WTC11 (cell line): ENCODE measurements at regions not wholly inside any gene's neighbourhood (a gene's known extent, or its start where the extent isn't known, plus 50 kb on each side); places are given as distances from the start of the nearest gene placed in this dataset.

ENCODE experiments used
- TF ChIP-seq, protein P1 (sequence below): sonication (generic); formaldehyde crosslinking; conservative IDR thresholded peaks from 2 replicates; pipeline ENCODE4 v1.8.1; 2022; ENCODE audit warnings: mild to moderate bottlenecking, missing genetic modification reagents
- TF ChIP-seq, protein P2 (sequence below): sonication (generic); formaldehyde crosslinking; IDR thresholded peaks from 2 replicates; pipeline ENCODE4 v1.8.1; 2022; ENCODE audit warnings: low read depth, missing genetic modification reagents, borderline replicate concordance
- TF ChIP-seq, protein P3 (sequence below): fragments of 200-600 bp; IDR thresholded peaks from 2 replicates; pipeline ENCODE4 v1.8.0; 2022; ENCODE audit warnings: antibody characterized with exemption

DNA sequence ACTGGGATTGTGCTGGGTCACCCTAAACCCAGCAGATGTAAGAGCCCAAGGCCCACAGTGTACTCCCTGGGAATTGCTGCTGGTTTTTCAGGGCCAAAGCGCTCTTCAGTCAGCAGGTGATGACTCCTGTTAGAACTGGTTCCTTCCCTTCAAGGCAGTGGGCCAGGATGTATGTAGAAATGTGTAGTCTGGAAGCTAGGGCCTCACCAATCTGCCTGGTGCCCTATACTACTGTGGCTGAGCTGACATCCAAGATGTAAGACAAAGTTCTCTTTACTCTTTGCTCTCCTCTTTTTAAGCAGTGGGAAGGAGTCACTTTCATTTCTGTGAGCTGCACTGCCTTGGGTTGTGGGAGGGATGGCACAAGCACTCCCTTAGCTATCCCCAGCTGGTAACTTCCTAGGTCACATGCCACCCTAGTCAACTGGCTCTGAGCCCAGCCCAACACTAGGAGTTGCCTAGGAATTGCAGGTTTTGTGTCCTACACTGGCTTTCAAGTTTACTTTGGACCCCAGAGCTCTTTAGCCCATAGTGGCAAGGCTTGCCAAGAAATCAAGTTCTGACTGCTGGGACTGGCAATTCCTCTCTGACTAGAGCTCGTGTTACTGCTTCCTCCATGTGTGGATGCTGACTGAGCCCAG is 249.2 kb downstream of the C12orf50 start:
- TF ChIP-seq, protein P1, sequence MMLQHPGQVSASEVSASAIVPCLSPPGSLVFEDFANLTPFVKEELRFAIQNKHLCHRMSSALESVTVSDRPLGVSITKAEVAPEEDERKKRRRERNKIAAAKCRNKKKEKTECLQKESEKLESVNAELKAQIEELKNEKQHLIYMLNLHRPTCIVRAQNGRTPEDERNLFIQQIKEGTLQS = no peak
- TF ChIP-seq, protein P2, sequence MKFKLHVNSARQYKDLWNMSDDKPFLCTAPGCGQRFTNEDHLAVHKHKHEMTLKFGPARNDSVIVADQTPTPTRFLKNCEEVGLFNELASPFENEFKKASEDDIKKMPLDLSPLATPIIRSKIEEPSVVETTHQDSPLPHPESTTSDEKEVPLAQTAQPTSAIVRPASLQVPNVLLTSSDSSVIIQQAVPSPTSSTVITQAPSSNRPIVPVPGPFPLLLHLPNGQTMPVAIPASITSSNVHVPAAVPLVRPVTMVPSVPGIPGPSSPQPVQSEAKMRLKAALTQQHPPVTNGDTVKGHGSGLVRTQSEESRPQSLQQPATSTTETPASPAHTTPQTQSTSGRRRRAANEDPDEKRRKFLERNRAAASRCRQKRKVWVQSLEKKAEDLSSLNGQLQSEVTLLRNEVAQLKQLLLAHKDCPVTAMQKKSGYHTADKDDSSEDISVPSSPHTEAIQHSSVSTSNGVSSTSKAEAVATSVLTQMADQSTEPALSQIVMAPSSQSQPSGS (CRISPR knock-in tag) = no peak
- TF ChIP-seq, protein P3, sequence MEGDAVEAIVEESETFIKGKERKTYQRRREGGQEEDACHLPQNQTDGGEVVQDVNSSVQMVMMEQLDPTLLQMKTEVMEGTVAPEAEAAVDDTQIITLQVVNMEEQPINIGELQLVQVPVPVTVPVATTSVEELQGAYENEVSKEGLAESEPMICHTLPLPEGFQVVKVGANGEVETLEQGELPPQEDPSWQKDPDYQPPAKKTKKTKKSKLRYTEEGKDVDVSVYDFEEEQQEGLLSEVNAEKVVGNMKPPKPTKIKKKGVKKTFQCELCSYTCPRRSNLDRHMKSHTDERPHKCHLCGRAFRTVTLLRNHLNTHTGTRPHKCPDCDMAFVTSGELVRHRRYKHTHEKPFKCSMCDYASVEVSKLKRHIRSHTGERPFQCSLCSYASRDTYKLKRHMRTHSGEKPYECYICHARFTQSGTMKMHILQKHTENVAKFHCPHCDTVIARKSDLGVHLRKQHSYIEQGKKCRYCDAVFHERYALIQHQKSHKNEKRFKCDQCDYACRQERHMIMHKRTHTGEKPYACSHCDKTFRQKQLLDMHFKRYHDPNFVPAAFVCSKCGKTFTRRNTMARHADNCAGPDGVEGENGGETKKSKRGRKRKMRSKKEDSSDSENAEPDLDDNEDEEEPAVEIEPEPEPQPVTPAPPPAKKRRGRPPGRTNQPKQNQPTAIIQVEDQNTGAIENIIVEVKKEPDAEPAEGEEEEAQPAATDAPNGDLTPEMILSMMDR = no peak
